ENCODE measurements at regions not wholly inside any gene's neighbourhood (a gene's known extent, or its start where the extent isn't known, plus 50 kb on each side); places are given as distances from the start of the nearest gene placed in this dataset.

- no peak for DNase-seq
These were observed 74.0 kb upstream of the CST7 start for GRCh38 chr20:24875078-24875477.

DNA sequence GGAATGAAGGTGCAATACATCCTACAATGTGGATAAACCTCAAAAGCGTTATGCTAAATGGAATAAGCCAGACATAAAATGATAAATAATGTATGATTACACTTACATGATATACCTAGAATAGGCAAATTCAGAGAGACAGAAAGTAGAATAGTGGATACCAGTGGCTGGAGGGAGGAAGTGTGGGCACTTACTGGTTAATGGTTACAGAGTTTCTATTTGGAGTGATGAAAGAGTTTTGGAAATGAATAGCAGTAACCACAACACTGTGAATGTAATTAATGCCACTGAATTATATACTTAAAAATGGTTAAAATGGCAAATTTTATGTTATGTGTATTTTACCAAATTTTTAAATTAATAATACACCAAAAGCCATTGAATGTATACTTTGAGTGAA lies 71.4 kb upstream of the CST7 start:
- no peak for DNase-seq

- no peak for DNase-seq
These were observed 70.4 kb upstream of the CST7 start for GRCh38 chr20:24878657-24879056.

- DNase-seq = no peak
These were observed 69.2 kb upstream of the CST7 start for GRCh38 chr20:24879875-24880274.

GRCh38 chr20:24880356-24880755 lies 68.7 kb upstream of the CST7 start:
- no peak for DNase-seq

GRCh38 chr20:24890286-24890685 lies 58.8 kb upstream of the CST7 start:
- DNase-seq = no peak

DNA sequence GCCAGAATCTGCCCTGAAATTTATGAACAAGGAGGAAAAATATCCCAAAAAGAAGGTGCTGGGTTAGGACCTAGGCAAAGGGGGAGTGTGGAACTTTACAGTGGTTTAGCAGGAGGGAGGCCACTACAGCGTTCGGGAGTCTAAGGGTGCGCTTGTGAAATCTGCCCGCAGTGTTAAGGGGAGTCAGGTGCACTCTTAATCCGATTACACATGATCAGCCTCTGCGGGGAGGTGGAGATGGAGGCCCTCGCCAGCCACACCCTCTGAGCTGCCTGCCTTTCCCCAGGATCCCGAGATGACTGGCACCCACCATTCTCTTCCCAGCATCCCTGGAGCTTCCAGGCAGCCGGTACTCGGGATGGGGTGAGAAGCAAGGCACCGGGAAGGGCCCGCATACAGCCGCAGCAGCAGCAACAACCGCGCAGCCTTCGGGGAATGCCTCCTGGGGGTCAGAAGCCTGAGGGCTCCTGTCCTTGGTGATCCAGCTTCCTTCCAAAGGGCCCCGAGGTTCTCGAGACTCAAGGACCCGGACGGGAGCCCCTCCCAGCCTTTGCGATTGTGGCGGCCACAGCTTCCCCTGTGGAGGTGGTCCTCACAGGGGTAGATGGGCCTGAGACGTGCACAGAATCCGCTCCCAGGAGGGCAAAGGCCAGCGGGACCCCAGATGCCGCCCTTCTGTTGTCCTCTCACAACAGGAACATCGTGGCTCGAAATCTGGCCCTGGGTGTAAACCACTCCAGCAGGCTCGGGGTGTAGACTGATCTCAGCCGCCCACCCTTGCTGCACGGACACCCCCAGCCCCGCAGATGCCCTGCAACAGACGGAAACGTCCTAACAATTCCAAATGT lies 57.3 kb upstream of the CST7 start:
- no peak for DNase-seq

- no peak for DNase-seq
These were observed 56.5 kb upstream of the CST7 start for GRCh38 chr20:24892522-24892921.

DNA sequence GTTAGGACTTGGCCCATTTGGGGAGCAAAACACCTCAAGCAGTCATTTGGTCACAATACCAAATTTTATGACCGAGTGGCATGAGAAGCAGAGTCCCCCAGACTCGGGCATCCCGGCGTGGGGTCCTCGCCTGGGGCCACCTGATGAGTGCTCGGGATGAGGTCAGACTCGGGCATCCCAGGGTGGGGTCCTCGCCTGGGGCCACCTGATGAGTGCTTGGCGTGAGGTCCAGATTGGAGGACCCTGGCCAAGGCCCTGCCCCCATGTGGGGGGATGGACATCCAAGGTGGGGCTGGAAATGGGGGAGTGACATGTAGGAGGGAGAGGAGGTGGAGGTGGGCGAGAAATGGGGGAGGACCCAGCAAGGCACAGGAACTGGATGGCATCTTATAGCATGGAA lies 56.1 kb upstream of the CST7 start:
- DNase-seq = no peak

DNA sequence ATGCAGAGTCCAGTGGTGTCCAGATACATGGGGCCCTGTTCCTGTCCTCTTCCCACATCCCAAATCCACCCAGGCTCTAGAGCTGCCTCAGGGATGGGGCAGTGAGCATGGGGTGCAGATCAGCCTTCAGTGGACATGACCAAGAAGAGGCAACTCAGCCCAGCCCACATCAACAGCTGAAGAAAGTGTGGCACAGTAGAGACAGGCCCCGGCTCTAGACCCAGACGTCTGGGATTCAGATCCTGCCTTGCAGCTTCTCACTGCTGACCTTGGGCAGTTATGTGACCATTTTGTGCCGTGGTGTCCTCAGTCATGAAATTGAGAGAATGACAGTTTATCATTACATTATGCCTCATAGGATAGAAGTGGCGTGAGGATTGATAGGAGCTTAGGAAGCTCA lies 54.6 kb upstream of the CST7 start:
- no peak for DNase-seq

DNA sequence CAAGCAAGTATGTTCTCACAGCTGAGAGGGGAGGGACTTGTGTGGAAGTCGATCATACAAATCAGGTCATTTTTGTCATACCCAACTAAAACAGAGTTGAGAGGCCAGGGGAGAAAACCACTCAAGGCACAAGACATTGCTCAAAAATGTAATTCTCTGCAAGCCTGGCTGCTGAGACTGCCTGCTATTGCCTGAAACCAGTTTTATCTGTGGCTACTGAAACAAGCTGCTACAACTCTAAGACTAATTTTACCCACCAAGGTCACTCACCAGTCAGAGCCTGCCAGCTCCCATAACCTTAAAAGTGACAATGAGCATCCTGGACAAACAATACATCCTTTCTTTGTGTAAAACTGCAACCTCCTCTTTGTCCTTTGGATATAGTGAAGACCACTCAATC lies 54.1 kb upstream of the CST7 start:
- no peak for DNase-seq

- DNase-seq = no peak
These were observed 53.6 kb upstream of the CST7 start for GRCh38 chr20:24895431-24895830.

GRCh38 chr20:24895898-24896658 lies 53.0 kb upstream of the CST7 start:
- no peak for DNase-seq

DNA sequence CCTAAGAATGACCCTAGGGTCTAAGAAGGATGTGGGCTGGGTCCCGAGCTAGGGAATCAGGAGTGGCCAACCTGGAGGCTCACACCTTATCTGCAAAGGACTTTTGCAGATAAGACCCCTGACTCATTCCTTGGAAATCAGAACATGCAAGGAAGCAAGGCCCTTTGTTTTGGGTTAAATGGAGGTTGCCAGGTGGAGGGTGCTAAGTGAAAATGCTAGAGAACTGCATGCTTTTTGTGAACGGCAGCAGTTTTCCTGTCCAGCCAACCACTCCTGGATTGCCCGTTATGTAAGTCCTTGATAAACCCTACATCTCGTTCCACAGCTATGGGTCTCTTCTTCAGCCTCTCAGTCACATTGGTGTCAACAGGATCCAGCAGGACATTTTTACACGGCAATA lies 52.1 kb upstream of the CST7 start:
- no peak for DNase-seq

GRCh38 chr20:24897974-24898373 lies 51.1 kb upstream of the CST7 start:
- no peak for DNase-seq

DNA sequence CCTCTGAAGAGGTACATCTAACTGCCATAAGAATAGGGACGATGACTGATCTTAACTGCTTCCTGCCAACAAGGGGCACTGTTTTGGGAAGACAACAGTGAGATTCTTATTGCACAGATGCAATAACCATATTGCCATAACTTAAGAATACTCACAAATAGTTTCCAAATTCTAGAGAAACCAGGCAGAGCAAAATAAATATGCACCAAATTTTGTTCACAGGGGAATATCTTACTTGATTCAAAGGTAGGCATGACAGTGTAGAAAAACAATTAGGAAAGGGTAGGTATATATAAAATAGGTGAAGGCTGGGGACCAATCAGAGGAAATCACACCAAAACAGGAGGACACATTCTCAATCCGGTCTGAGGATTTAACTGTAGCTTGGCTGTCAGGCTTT lies 49.9 kb upstream of the CST7 start:
- DNase-seq = no peak

All from NCI-H510A (cell line).